GM12892 (cell line): ENCODE measurements at regions not wholly inside any gene's neighbourhood (a gene's known extent, or its start where the extent isn't known, plus 50 kb on each side); places are given as distances from the start of the nearest gene placed in this dataset.

Source experiments
- POLR2A ChIP-seq: IDR thresholded peaks from 2 replicates; pipeline ENCODE4 v1.6.1; 2011; ENCODE audit warnings: low read depth, low read length, control low read depth
- POLR2AphosphoS5 ChIP-seq: IDR thresholded peaks from 2 replicates; pipeline ENCODE4 v1.6.1; 2011; ENCODE audit warnings: low read depth, low read length, control low read depth
- TAF1 ChIP-seq: IDR thresholded peaks from 2 replicates; pipeline ENCODE4 v1.6.1; 2011; ENCODE audit warnings: low read depth, mild to moderate bottlenecking, control low read depth, low read length, borderline replicate concordance

GRCh38 chr15:67917037-67917436 lies 77.2 kb upstream of the RNU6-1 start:
- TF ChIP-seq POLR2AphosphoS5 (no peak), POLR2A (no peak), TAF1 (no peak)
